OCI-LY7 (cell line): ENCODE measurements at regions not wholly inside any gene's neighbourhood (a gene's known extent, or its start where the extent isn't known, plus 50 kb on each side); places are given as distances from the start of the nearest gene placed in this dataset.

Source experiments
- BruUV-seq: library from RNA; stranded (reverse); fragments of 400-500 nt; replicated peaks from 2 replicates; lab custom pipeline; 2021; lab: Mats Ljungman, UMichigan
- CTCF ChIA-PET: fragments of 300-600 bp; sonication (Branson Sonifier 250); formaldehyde crosslinking; loops from one replicate; lab custom pipeline; 2022; ENCODE audit warnings: antibody characterized with exemption; ENCODE audit not compliant: unreplicated experiment; lab: Charles Lee
- POLR2A ChIA-PET: fragments of 300-600 bp; sonication (Branson Sonifier 250); formaldehyde crosslinking; loops from one replicate; lab custom pipeline; 2022; ENCODE audit warnings: antibody characterized with exemption; lab: Charles Lee
- DNase-seq: peaks from one replicate; pipeline ENCODE4 v3.0.0-alpha.2; 2015; ENCODE audit warnings: low spot score
- H2AFZ ChIP-seq: fragments of 200-600 bp; sonication (generic), shearing (Covaris generic); 2 replicates; pipeline ENCODE4 v1.6.1; 2014; ENCODE audit warnings: mild to moderate bottlenecking, antibody characterized with exemption, low read length, moderate library complexity
- H3K27ac ChIP-seq: fragments of 200-600 bp; sonication (generic); 2 replicates; pipeline ENCODE4 v1.5.1; 2014; ENCODE audit warnings: mixed run types, low read depth, mild to moderate bottlenecking, moderate library complexity, low read length, inconsistent platforms; ENCODE audit not compliant: poor library complexity, severe bottlenecking
- H3K36me3 ChIP-seq: fragments of 200-600 bp; sonication (generic); 2 replicates; pipeline ENCODE4 v1.6.1; 2014; ENCODE audit warnings: mild to moderate bottlenecking, antibody characterized with exemption, low read length, moderate library complexity, mixed read lengths; ENCODE audit not compliant: insufficient read depth
- H3K4me1 ChIP-seq: fragments of 200-600 bp; sonication (generic); 2 replicates; pipeline ENCODE4 v1.5.1; 2014; ENCODE audit warnings: mild to moderate bottlenecking, low read length; ENCODE audit not compliant: insufficient read depth, poor library complexity, severe bottlenecking
- H3K4me2 ChIP-seq: fragments of 200-600 bp; sonication (generic); 2 replicates; pipeline ENCODE4 v1.6.1; 2014; ENCODE audit warnings: mild to moderate bottlenecking, low read length
- H3K4me3 ChIP-seq: fragments of 200-600 bp; sonication (generic); 2 replicates; pipeline ENCODE4 v1.5.1; 2014; ENCODE audit warnings: mild to moderate bottlenecking, low read depth, low read length; ENCODE audit not compliant: poor library complexity, severe bottlenecking
- H3K79me2 ChIP-seq: fragments of 200-600 bp; sonication (generic); 2 replicates; pipeline ENCODE4 v1.6.1; 2016; ENCODE audit warnings: low read depth, mild to moderate bottlenecking, low read length, moderate library complexity, mixed read lengths; ENCODE audit not compliant: insufficient read depth
- H3K9me2 ChIP-seq: fragments of 200-600 bp; sonication (generic); 2 replicates; pipeline ENCODE4 v1.6.1; 2016; ENCODE audit warnings: mild to moderate bottlenecking, low read length, mixed read lengths; ENCODE audit not compliant: insufficient read depth
- H3K9me3 ChIP-seq: fragments of 200-600 bp; sonication (generic); 2 replicates; pipeline ENCODE4 v1.6.1; 2014; ENCODE audit warnings: mild to moderate bottlenecking, mixed run types, low read length, mixed read lengths
- H4K20me1 ChIP-seq: fragments of 200-600 bp; sonication (generic); 2 replicates; pipeline ENCODE4 v1.6.1; 2014; ENCODE audit warnings: mild to moderate bottlenecking, antibody characterized with exemption, low read length, moderate library complexity, mixed read lengths; ENCODE audit not compliant: insufficient read depth
- EZH2phosphoT487 ChIP-seq: fragments of 200-600 bp; sonication (generic); IDR thresholded peaks from 2 replicates; pipeline ENCODE4 v1.6.1; 2018; ENCODE audit warnings: low read depth, borderline replicate concordance, mild to moderate bottlenecking, mixed run types, antibody characterized with exemption, low read length, moderate library complexity, mixed read lengths
- intact Hi-C: fragments of 100-400 bp; cut with micrococcal nuclease; formaldehyde crosslinking; loops from one replicate; pipeline ENCODE4 v1.10.0; 2022; ENCODE audit not compliant: unreplicated experiment
- TF ChIP-seq, protein P1 (sequence below): fragments of 200-600 bp; sonication (generic); conservative IDR thresholded peaks from 2 replicates; pipeline ENCODE4 v1.5.1; 2014; ENCODE audit warnings: mild to moderate bottlenecking, antibody characterized with exemption, low read length, moderate library complexity, mixed read lengths

- no peaks in the 10 kb centered on the region for H4K20me1 ChIP-seq
- H3K4me3 ChIP-seq, result no peak overlapping the region
- H3K4me2 ChIP-seq, result no peak overlapping the region
- intact Hi-C loops, result no loop called here
- ChIA-PET CTCF (no interaction called here), POLR2A (no interaction called here)
- no peaks in the 10 kb centered on the region for H3K4me1 ChIP-seq
- no peak for TF ChIP-seq EZH2phosphoT487
- TF ChIP-seq, protein P1, sequence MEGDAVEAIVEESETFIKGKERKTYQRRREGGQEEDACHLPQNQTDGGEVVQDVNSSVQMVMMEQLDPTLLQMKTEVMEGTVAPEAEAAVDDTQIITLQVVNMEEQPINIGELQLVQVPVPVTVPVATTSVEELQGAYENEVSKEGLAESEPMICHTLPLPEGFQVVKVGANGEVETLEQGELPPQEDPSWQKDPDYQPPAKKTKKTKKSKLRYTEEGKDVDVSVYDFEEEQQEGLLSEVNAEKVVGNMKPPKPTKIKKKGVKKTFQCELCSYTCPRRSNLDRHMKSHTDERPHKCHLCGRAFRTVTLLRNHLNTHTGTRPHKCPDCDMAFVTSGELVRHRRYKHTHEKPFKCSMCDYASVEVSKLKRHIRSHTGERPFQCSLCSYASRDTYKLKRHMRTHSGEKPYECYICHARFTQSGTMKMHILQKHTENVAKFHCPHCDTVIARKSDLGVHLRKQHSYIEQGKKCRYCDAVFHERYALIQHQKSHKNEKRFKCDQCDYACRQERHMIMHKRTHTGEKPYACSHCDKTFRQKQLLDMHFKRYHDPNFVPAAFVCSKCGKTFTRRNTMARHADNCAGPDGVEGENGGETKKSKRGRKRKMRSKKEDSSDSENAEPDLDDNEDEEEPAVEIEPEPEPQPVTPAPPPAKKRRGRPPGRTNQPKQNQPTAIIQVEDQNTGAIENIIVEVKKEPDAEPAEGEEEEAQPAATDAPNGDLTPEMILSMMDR, result no peak
- H3K36me3 ChIP-seq, result no peaks in the 10 kb centered on the region
- no peak overlapping the region for H2AFZ ChIP-seq
- H3K79me2 ChIP-seq, result no peaks in the 10 kb centered on the region
- no peaks in the 10 kb centered on the region for H3K9me2 ChIP-seq
- no peaks in the 10 kb centered on the region for H3K9me3 ChIP-seq
- BruUV-seq, result no TSS peak
- no peak overlapping the region for H3K27ac ChIP-seq
- no peak for DNase-seq
These were observed 851.5 kb downstream of the MAFB start for GRCh38 chr20:39837561-39837960.

GRCh38 chr20:39835130-39835842 lies 853.8 kb downstream of the MAFB start:
- no peaks in the 10 kb centered on the region for H3K9me3 ChIP-seq
- no peak overlapping the region for H3K27ac ChIP-seq
- BruUV-seq, result no TSS peak
- no peaks in the 10 kb centered on the region for H4K20me1 ChIP-seq
- ChIA-PET CTCF (no interaction called here), POLR2A (no interaction called here)
- no peaks in the 10 kb centered on the region for H3K4me1 ChIP-seq
- no peaks in the 10 kb centered on the region for H3K9me2 ChIP-seq
- intact Hi-C loops, result no loop called here
- no peaks in the 10 kb centered on the region for H3K36me3 ChIP-seq
- H3K4me2 ChIP-seq, result no peak overlapping the region
- no peak for TF ChIP-seq EZH2phosphoT487
- TF ChIP-seq, protein P1, result no peak
- no peak for DNase-seq
- no peak overlapping the region for H3K4me3 ChIP-seq
- H3K79me2 ChIP-seq, result no peaks in the 10 kb centered on the region
- no peak overlapping the region for H2AFZ ChIP-seq

DNA sequence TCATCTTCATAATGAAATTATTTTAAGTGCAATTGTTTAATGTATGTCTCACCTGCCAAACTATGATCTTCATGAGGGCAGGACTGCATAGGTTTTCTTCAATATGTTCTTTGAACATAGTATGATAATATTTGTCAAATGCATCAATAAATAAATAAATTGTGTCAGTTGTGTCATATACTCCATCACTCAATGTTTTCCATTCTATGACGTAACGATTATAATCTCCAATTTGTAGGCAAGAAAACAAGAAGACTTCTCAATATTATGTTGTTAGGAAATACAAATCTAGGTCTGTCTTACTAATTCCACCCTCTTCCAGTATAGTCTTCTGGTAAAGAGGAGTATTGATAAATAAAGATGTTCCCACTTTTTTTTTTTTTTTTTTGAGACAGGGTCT lies 858.1 kb downstream of the MAFB start:
- Histone ChIP-seq H3K9me2 (no peaks in the 10 kb centered on the region), H3K4me2 (no peak overlapping the region), H3K9me3 (no peaks in the 10 kb centered on the region), H3K4me1 (no peaks in the 10 kb centered on the region), H3K79me2 (no peaks in the 10 kb centered on the region), H3K27ac (no peak overlapping the region), H3K36me3 (no peaks in the 10 kb centered on the region), H3K4me3 (no peak overlapping the region), H4K20me1 (no peaks in the 10 kb centered on the region), H2AFZ (no peak overlapping the region)
- BruUV-seq, result no TSS peak
- DNase-seq, result no peak
- ChIA-PET POLR2A (no interaction called here), CTCF (no interaction called here)
- no peak for TF ChIP-seq EZH2phosphoT487
- TF ChIP-seq, protein P1, result no peak
- intact Hi-C loops, result no loop called here
